ENCODE measurements at regions not wholly inside any gene's neighbourhood (a gene's known extent, or its start where the extent isn't known, plus 50 kb on each side); places are given as distances from the start of the nearest gene placed in this dataset.

GRCh38 chr2:195392446-195393336, 264.3 kb upstream of the SLC39A10 start:
- TF ChIP-seq CTCF (IDR thresholded peaks at IDR 0.05) (no peak), EZH2 (IDR thresholded peaks at IDR 0.05; ENCODE audit: borderline replicate concordance, insufficient read depth, low read depth, low read length, poor library complexity, severe bottlenecking) (no peak)

All from B cell (primary cell).